RWPE2 (cell line): ENCODE measurements at regions not wholly inside any gene's neighbourhood (a gene's known extent, or its start where the extent isn't known, plus 50 kb on each side); places are given as distances from the start of the nearest gene placed in this dataset.

Experiments used
- ATAC-seq: fragments of 200-7000 bp; cut with Tn5 transposase; 3 replicates; pipeline ENCODE4 v1.9.1; 2021; ENCODE audit warnings: low read depth
- DNase-seq: peaks from one replicate; pipeline ENCODE4 v3.0.0-alpha.2; 2020; ENCODE audit warnings: low spot score
- H3K27ac ChIP-seq: fragments of 450-650 bp; 2 replicates; pipeline ENCODE4 v1.5.1; 2017; ENCODE audit warnings: mild to moderate bottlenecking; ENCODE audit not compliant: poor library complexity, severe bottlenecking
- H3K27me3 ChIP-seq: fragments of 250-450 bp; sonication (Bioruptor Pico); 2 replicates; pipeline ENCODE4 v1.5.1; 2021; ENCODE audit warnings: mild to moderate bottlenecking, moderate library complexity; ENCODE audit not compliant: insufficient read depth, poor library complexity, severe bottlenecking
- H3K36me3 ChIP-seq: fragments of 250-450 bp; sonication (Bioruptor Pico); 2 replicates; pipeline ENCODE4 v1.5.1; 2020; ENCODE audit warnings: low read depth, mild to moderate bottlenecking, moderate library complexity
- H3K4me1 ChIP-seq: fragments of 250-450 bp; sonication (Bioruptor Pico); 2 replicates; pipeline ENCODE4 v1.5.1; 2021; ENCODE audit warnings: mild to moderate bottlenecking, moderate library complexity; ENCODE audit not compliant: insufficient read depth, poor library complexity, severe bottlenecking
- H3K4me3 ChIP-seq: fragments of 250-450 bp; sonication (Bioruptor Pico); 2 replicates; pipeline ENCODE4 v1.5.1; 2021; ENCODE audit warnings: mild to moderate bottlenecking, moderate library complexity; ENCODE audit not compliant: severe bottlenecking
- H3K9me3 ChIP-seq: fragments of 250-450 bp; sonication (Bioruptor Pico); 2 replicates; pipeline ENCODE4 v1.5.1; 2021; ENCODE audit warnings: mild to moderate bottlenecking, moderate library complexity; ENCODE audit not compliant: severe bottlenecking
- CTCF ChIP-seq: fragments of 450-650 bp; IDR thresholded peaks from one replicate; pipeline ENCODE4 v1.5.1; 2017; ENCODE audit warnings: mild to moderate bottlenecking, moderate library complexity; ENCODE audit not compliant: poor library complexity, severe bottlenecking

GRCh38 chr14:42792166-42792565 is 1185.5 kb downstream of the LRFN5 start:
- DNase-seq (no peak), ATAC-seq (no peak)
- no peaks in the 10 kb centered on the region for H3K9me3 ChIP-seq
- no peak for TF ChIP-seq CTCF
- H3K4me1 ChIP-seq: no peaks in the 10 kb centered on the region
- no peaks in the 10 kb centered on the region for H3K36me3 ChIP-seq
- H3K27me3 ChIP-seq: peaks cover 20% of the 10 kb centered on the region
- H3K27ac ChIP-seq: no peak overlapping the region
- H3K4me3 ChIP-seq: no peak overlapping the region

- Histone ChIP-seq H3K36me3 (no peaks in the 10 kb centered on the region), H3K4me3 (no peak overlapping the region), H3K9me3 (no peaks in the 10 kb centered on the region), H3K27ac (no peak overlapping the region), H3K27me3 (peaks cover 3% of the 10 kb centered on the region), H3K4me1 (no peaks in the 10 kb centered on the region)
- ATAC-seq (no peak), DNase-seq (no peak)
- no peak for TF ChIP-seq CTCF
Measured at GRCh38 chr14:42782754-42783153, 1176.1 kb downstream of the LRFN5 start.

GRCh38 chr14:42778984-42779383 is 1172.3 kb downstream of the LRFN5 start:
- Histone ChIP-seq H3K4me1 (no peaks in the 10 kb centered on the region), H3K27me3 (peaks cover 3% of the 10 kb centered on the region), H3K4me3 (no peak overlapping the region), H3K9me3 (no peaks in the 10 kb centered on the region), H3K27ac (no peak overlapping the region), H3K36me3 (no peaks in the 10 kb centered on the region)
- ATAC-seq (no peak; the same call in 2 of the 3 replicates), DNase-seq (no peak)
- TF ChIP-seq CTCF: no peak

GRCh38 chr14:42750771-42751170 is 1144.1 kb downstream of the LRFN5 start:
- H3K4me1 ChIP-seq: no peaks in the 10 kb centered on the region
- ATAC-seq (no peak), DNase-seq (no peak)
- peaks cover 22% of the 10 kb centered on the region for H3K27me3 ChIP-seq
- no peak for TF ChIP-seq CTCF
- H3K4me3 ChIP-seq: no peak overlapping the region
- no peak overlapping the region for H3K27ac ChIP-seq
- H3K36me3 ChIP-seq: no peaks in the 10 kb centered on the region
- no peaks in the 10 kb centered on the region for H3K9me3 ChIP-seq

GRCh38 chr14:42742084-42742483 is 1135.4 kb downstream of the LRFN5 start:
- no peak for TF ChIP-seq CTCF
- no peaks in the 10 kb centered on the region for H3K9me3 ChIP-seq
- DNase-seq (no peak), ATAC-seq (no peak)
- no peaks in the 10 kb centered on the region for H3K36me3 ChIP-seq
- H3K27me3 ChIP-seq: peaks cover 3% of the 10 kb centered on the region
- H3K4me1 ChIP-seq: no peaks in the 10 kb centered on the region
- H3K4me3 ChIP-seq: no peak overlapping the region
- H3K27ac ChIP-seq: no peak overlapping the region
